ENCODE measurements at regions not wholly inside any gene's neighbourhood (a gene's known extent, or its start where the extent isn't known, plus 50 kb on each side); places are given as distances from the start of the nearest gene placed in this dataset.

GRCh38 chr3:137304313-137305056 lies 346.7 kb downstream of the IL20RB start:
- H3K27ac Mint-ChIP-seq = no peak overlapping the region
- no peak overlapping the region for H3K4me3 Mint-ChIP-seq (ENCODE audit: low read depth)
- TF ChIP-seq CTCF (IDR thresholded peaks at IDR 0.05; ENCODE audit: unreplicated experiment) = no peak
- H3K27me3 Mint-ChIP-seq = peaks cover 6% of the 10 kb centered on the region
- no peaks in the 10 kb centered on the region for H3K36me3 Mint-ChIP-seq (ENCODE audit: insufficient read depth)
- H3K9me3 Mint-ChIP-seq (ENCODE audit: low read depth) = no peaks in the 10 kb centered on the region
- H3K4me1 Mint-ChIP-seq (ENCODE audit: low read depth) = no peaks in the 10 kb centered on the region
- DNase-seq (ENCODE audit: low spot score, unreplicated experiment) = no peak

GRCh38 chr3:137324114-137324513 lies 366.3 kb downstream of the IL20RB start:
- DNase-seq (ENCODE audit: low spot score, unreplicated experiment) = no peak
- H3K4me1 Mint-ChIP-seq (ENCODE audit: low read depth) = no peaks in the 10 kb centered on the region
- H3K9me3 Mint-ChIP-seq (ENCODE audit: low read depth) = peaks cover 3% of the 10 kb centered on the region
- H3K36me3 Mint-ChIP-seq (ENCODE audit: insufficient read depth) = no peaks in the 10 kb centered on the region
- TF ChIP-seq CTCF (IDR thresholded peaks at IDR 0.05; ENCODE audit: unreplicated experiment) = no peak
- H3K27me3 Mint-ChIP-seq = peaks cover 21% of the 10 kb centered on the region
- H3K4me3 Mint-ChIP-seq (ENCODE audit: low read depth) = no peak overlapping the region
- H3K27ac Mint-ChIP-seq = no peak overlapping the region

GRCh38 chr3:137325170-137325569 lies 367.4 kb downstream of the IL20RB start:
- DNase-seq (ENCODE audit: low spot score, unreplicated experiment) = no peak
- Mint-ChIP-seq H3K27me3 (peaks cover 27% of the 10 kb centered on the region), H3K4me1 (ENCODE audit: low read depth) (no peaks in the 10 kb centered on the region), H3K9me3 (ENCODE audit: low read depth) (peaks cover 3% of the 10 kb centered on the region), H3K36me3 (ENCODE audit: insufficient read depth) (no peaks in the 10 kb centered on the region), H3K27ac (no peak overlapping the region), H3K4me3 (ENCODE audit: low read depth) (no peak overlapping the region)
- TF ChIP-seq CTCF (IDR thresholded peaks at IDR 0.05; ENCODE audit: unreplicated experiment) = no peak

GRCh38 chr3:137325934-137326333 lies 368.2 kb downstream of the IL20RB start:
- Mint-ChIP-seq H3K4me3 (ENCODE audit: low read depth) (no peak overlapping the region), H3K27ac (no peak overlapping the region), H3K27me3 (peaks cover 35% of the 10 kb centered on the region), H3K36me3 (ENCODE audit: insufficient read depth) (no peaks in the 10 kb centered on the region), H3K4me1 (ENCODE audit: low read depth) (no peaks in the 10 kb centered on the region), H3K9me3 (ENCODE audit: low read depth) (peaks cover 3% of the 10 kb centered on the region)
- no peak for DNase-seq (ENCODE audit: low spot score, unreplicated experiment)
- no peak for TF ChIP-seq CTCF (IDR thresholded peaks at IDR 0.05; ENCODE audit: unreplicated experiment)

- Mint-ChIP-seq H3K9me3 (ENCODE audit: low read depth) (peaks cover 2% of the 10 kb centered on the region), H3K36me3 (ENCODE audit: insufficient read depth) (no peaks in the 10 kb centered on the region)
Measured at GRCh38 chr3:137329594-137329993, 371.8 kb downstream of the IL20RB start.

More at GRCh38 chr3:137329594-137329993, 371.8 kb downstream of the IL20RB start:
- no peak for TF ChIP-seq CTCF (IDR thresholded peaks at IDR 0.05; ENCODE audit: unreplicated experiment)
- Mint-ChIP-seq H3K4me3 (ENCODE audit: low read depth) (no peak overlapping the region), H3K4me1 (ENCODE audit: low read depth) (no peaks in the 10 kb centered on the region), H3K27me3 (peaks cover 47% of the 10 kb centered on the region), H3K27ac (no peak overlapping the region)
- no peak for DNase-seq (ENCODE audit: low spot score, unreplicated experiment)
